ENCODE measurements at regions not wholly inside any gene's neighbourhood (a gene's known extent, or its start where the extent isn't known, plus 50 kb on each side); places are given as distances from the start of the nearest gene placed in this dataset.

DNA sequence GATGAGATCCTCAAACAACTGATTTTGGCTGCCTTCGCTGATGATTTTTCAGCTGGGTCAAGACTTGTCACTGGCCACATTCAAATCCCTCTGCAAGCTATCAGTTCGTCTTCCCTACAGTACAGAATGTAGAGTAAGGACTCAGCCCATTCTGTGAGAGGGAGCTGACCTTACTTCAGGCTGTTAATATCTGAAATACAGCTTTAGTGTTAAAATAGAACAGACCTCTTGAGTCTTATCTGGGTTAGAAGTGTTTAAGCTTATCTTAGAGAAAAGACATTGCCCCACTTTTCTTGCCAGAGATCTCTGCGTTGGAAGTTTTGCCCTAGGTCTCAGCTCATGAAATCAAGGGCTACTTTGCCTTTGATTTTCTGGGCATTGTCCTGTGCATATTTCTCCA, 383.4 kb upstream of the LARGE1 start:
- Mint-ChIP-seq H3K9me3 (peaks cover 1 to 11% (median 3%) of the 10 kb centered on the region in 5 donors), H3K27ac (no peak overlapping the region), H3K4me1 (no peaks in the 10 kb centered on the region), H3K4me3 (no peak overlapping the region), H3K36me3 (no peaks in the 10 kb centered on the region), H3K27me3 (peaks cover 0 to 1% of the 10 kb centered on the region in 2 donors)
- no peaks in the 10 kb centered on the region for H3K4me1 ChIP-seq (ENCODE audit: insufficient read depth, low read length)
- H3K4me3 ChIP-seq (ENCODE audit: low read length): no peak overlapping the region
- no peak for DNase-seq
- CTCF ChIA-PET: no interaction called here
- H3K27ac ChIP-seq (ENCODE audit: low read depth, low read length): no peak overlapping the region
- H3K9me3 ChIP-seq (ENCODE audit: low read length): no peaks in the 10 kb centered on the region
- no peaks in the 10 kb centered on the region for H3K27me3 ChIP-seq (ENCODE audit: insufficient read depth, low read length, poor library complexity, severe bottlenecking)
- H3K36me3 ChIP-seq (ENCODE audit: insufficient read depth, low read length): no peaks in the 10 kb centered on the region
- POLR2A ChIA-PET: no interaction called here

DNA sequence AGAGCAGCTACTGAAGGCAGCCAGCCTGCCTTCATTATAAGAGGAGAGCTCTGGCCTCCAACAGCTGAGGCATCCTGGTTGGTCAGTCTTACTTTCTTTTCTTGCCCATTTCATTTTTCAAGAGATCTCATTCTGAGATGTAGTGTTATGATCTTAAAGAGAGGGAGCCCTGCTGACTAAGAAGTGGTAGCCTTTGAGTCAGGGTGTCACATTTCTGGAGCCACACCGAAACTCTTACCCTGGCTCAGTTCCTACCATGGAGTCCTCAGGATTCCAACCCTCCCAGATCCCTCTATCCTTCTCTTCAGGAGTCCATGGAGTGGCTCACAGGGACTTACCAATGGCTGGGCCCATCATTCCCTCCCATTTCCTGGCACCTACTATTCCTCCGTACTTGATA, 386.1 kb upstream of the LARGE1 start:
- no peaks in the 10 kb centered on the region for H3K27me3 ChIP-seq (ENCODE audit: insufficient read depth, low read length, poor library complexity, severe bottlenecking)

DNA sequence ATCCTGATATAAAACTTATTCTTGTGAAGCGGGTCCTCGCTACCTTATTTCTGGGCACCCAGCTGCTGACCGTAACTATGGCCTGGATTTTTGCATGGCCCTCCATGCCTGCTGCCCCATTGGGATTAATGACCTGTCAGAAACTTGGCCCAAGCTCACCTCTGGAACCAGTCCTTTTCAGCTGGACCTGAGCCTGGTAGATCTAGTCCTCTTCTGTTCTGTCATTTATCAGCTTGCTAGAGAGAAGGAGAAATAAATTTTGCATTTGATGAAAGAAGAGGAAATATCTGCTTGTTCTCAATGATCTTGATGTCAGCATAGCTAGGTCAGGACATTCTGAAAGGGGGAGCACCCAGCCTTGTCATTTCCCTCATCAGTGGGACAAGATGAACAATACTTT, 387.8 kb upstream of the LARGE1 start:
- POLR2A ChIA-PET: no interaction called here
- Histone ChIP-seq H3K27ac (ENCODE audit: low read depth, low read length) (no peak overlapping the region), H3K27me3 (ENCODE audit: insufficient read depth, low read length, poor library complexity, severe bottlenecking) (no peaks in the 10 kb centered on the region)

More for the DNA sequence above, 386.1 kb upstream of the LARGE1 start:
- Mint-ChIP-seq H3K4me1 (no peaks in the 10 kb centered on the region), H3K27ac (no peak overlapping the region), H3K4me3 (no peak overlapping the region), H3K36me3 (no peaks in the 10 kb centered on the region), H3K9me3 (peaks cover 1 to 13% (median 2%) of the 10 kb centered on the region in 5 donors), H3K27me3 (no peaks in the 10 kb centered on the region)
- Histone ChIP-seq H3K36me3 (ENCODE audit: insufficient read depth, low read length) (no peaks in the 10 kb centered on the region), H3K9me3 (ENCODE audit: low read length) (no peaks in the 10 kb centered on the region), H3K27ac (ENCODE audit: low read depth, low read length) (no peak overlapping the region), H3K4me1 (ENCODE audit: insufficient read depth, low read length) (no peaks in the 10 kb centered on the region), H3K4me3 (ENCODE audit: low read length) (no peak overlapping the region)
- CTCF ChIA-PET: no interaction called here
- POLR2A ChIA-PET: no interaction called here
- DNase-seq: no peak

DNA sequence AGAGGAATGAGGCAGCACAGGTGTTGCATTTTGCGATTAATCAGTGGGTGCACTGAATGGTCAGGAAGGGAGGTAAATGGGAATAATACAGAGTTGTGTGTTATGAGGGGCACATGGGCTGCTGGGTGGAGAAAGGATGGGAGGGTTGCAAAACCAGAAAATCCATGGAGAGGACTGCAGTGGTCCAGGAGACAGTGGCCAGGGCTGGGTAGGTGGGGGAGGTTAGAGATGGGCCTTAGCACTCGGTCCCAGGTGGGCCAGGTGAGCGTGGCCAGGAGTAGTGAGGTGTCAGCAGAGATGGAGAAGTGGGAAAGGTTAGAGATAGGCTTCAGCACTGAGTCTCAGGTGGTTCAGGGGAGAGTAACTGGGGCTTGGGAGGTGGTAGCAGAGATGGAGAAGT, 399.1 kb upstream of the LARGE1 start:
- no peaks in the 10 kb centered on the region for H3K36me3 Mint-ChIP-seq
- H3K27ac Mint-ChIP-seq: no peak overlapping the region
- no peaks in the 10 kb centered on the region for H3K27me3 ChIP-seq (ENCODE audit: insufficient read depth, low read length, poor library complexity, severe bottlenecking)
- no peaks in the 10 kb centered on the region for H3K4me1 Mint-ChIP-seq
- DNase-seq: no peak
- no peak overlapping the region for H3K27ac ChIP-seq (ENCODE audit: low read depth, low read length)
- no peak overlapping the region for H3K4me3 Mint-ChIP-seq
- H3K4me3 ChIP-seq (ENCODE audit: low read length): no peak overlapping the region
- no peaks in the 10 kb centered on the region for H3K36me3 ChIP-seq (ENCODE audit: insufficient read depth, low read length)
- H3K9me3 Mint-ChIP-seq: peaks cover 4 to 10% (median 7%) of the 10 kb centered on the region in 5 donors
- ChIA-PET POLR2A (no interaction called here), CTCF (no interaction called here)
- H3K9me3 ChIP-seq (ENCODE audit: low read length): no peaks in the 10 kb centered on the region
- H3K4me1 ChIP-seq (ENCODE audit: insufficient read depth, low read length): no peaks in the 10 kb centered on the region
- H3K27me3 Mint-ChIP-seq: peaks cover 0 to 2% of the 10 kb centered on the region in 2 donors

More for the DNA sequence above, 387.8 kb upstream of the LARGE1 start:
- DNase-seq: no peak
- Mint-ChIP-seq H3K4me3 (no peak overlapping the region), H3K4me1 (no peaks in the 10 kb centered on the region), H3K27me3 (peaks cover 0 to 1% of the 10 kb centered on the region in 2 donors), H3K9me3 (peaks cover 1 to 11% (median 2%) of the 10 kb centered on the region in 5 donors), H3K27ac (no peak overlapping the region), H3K36me3 (no peaks in the 10 kb centered on the region)
- Histone ChIP-seq H3K4me1 (ENCODE audit: insufficient read depth, low read length) (no peaks in the 10 kb centered on the region), H3K4me3 (ENCODE audit: low read length) (no peak overlapping the region), H3K36me3 (ENCODE audit: insufficient read depth, low read length) (no peaks in the 10 kb centered on the region), H3K9me3 (ENCODE audit: low read length) (no peaks in the 10 kb centered on the region)
- CTCF ChIA-PET: no interaction called here

DNA sequence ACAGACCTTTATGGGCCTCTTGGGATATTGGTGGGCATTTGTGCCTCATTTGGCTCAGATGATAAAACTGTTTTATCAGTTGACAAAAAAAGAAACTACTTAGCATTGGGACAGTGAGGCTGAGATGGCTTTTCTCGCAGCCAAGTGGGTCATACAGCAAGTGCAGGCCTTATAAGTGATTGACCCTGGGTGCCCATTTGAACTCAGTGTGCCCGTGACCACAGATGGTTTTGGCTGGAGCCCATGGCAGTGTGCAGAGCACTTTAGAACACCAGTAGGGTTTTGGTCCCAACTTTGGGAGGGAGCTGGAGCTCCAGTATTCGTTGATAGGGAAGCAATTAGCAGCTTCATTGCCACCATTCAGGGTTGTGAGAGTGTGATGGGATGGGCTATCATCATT, 404.5 kb upstream of the LARGE1 start:
- Mint-ChIP-seq H3K9me3 (peaks cover 0 to 5% (median 2%) of the 10 kb centered on the region in 5 donors), H3K4me3 (no peak overlapping the region), H3K36me3 (no peaks in the 10 kb centered on the region), H3K4me1 (no peaks in the 10 kb centered on the region), H3K27me3 (peaks cover 0 to 2% of the 10 kb centered on the region in 2 donors), H3K27ac (no peak overlapping the region)
- POLR2A ChIA-PET: no interaction called here
- Histone ChIP-seq H3K36me3 (ENCODE audit: insufficient read depth, low read length) (no peaks in the 10 kb centered on the region), H3K4me1 (ENCODE audit: insufficient read depth, low read length) (no peaks in the 10 kb centered on the region), H3K9me3 (ENCODE audit: low read length) (no peaks in the 10 kb centered on the region), H3K4me3 (ENCODE audit: low read length) (no peak overlapping the region), H3K27ac (ENCODE audit: low read depth, low read length) (no peak overlapping the region), H3K27me3 (ENCODE audit: insufficient read depth, low read length, poor library complexity, severe bottlenecking) (no peaks in the 10 kb centered on the region)
- CTCF ChIA-PET: no interaction called here
- no peak for DNase-seq

DNA sequence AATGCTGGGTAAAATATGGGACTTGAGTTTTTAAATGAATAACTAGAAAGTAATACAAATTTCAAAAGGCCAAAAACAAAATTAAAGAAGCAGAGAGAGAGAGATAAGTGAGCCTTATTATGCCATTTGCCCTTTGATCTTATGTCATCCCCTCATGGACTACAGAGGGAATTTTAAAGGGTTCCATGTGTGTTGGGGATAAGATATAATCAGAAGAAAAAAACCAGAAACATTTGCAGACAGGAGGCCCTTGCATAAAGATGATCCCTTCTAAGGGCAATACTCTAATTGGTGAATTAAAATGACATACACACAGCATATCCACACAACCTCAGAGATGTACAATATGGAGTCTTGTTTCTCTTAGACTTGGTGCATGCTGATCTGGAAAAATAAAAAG, 406.6 kb upstream of the LARGE1 start:
- Mint-ChIP-seq H3K27me3 (no peaks in the 10 kb centered on the region), H3K9me3 (peaks cover 0 to 5% (median 2%) of the 10 kb centered on the region in 5 donors), H3K4me1 (no peaks in the 10 kb centered on the region), H3K4me3 (no peak overlapping the region), H3K36me3 (no peaks in the 10 kb centered on the region), H3K27ac (no peak overlapping the region)
- ChIA-PET CTCF (no interaction called here), POLR2A (no interaction called here)
- H3K27me3 ChIP-seq (ENCODE audit: insufficient read depth, low read length, poor library complexity, severe bottlenecking): no peaks in the 10 kb centered on the region
- no peak overlapping the region for H3K4me3 ChIP-seq (ENCODE audit: low read length)
- H3K9me3 ChIP-seq (ENCODE audit: low read length): no peaks in the 10 kb centered on the region
- no peaks in the 10 kb centered on the region for H3K36me3 ChIP-seq (ENCODE audit: insufficient read depth, low read length)
- no peak for DNase-seq
- no peaks in the 10 kb centered on the region for H3K4me1 ChIP-seq (ENCODE audit: insufficient read depth, low read length)
- H3K27ac ChIP-seq (ENCODE audit: low read depth, low read length): no peak overlapping the region

DNA sequence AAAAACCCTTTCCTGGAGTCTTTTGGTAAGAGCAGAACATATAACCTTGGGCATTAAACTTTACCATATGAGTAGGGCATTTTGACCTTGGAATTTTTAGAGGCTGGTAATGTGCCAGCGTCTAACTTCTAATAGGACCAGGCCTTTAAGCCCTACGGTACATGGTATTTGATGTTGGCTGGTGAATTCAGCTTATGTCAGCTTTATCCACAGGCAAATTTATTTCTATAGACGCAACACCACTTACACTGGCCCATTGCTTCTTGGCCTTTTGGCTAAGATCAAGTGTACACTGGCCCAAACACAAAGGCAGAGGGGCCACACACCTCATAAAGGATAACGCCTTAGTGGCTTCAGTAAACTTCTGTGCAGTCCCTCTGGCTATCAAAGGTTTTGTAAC, 410.2 kb upstream of the LARGE1 start:
- H3K27ac Mint-ChIP-seq: peak overlapping the region in 1 of 8 donors; percentile 48
- no peak for DNase-seq
- H3K36me3 ChIP-seq (ENCODE audit: insufficient read depth, low read length): no peaks in the 10 kb centered on the region
- no peaks in the 10 kb centered on the region for H3K4me1 Mint-ChIP-seq
- no peaks in the 10 kb centered on the region for H3K36me3 Mint-ChIP-seq
- H3K27me3 ChIP-seq (ENCODE audit: insufficient read depth, low read length, poor library complexity, severe bottlenecking): no peaks in the 10 kb centered on the region
- no peak overlapping the region for H3K27ac ChIP-seq (ENCODE audit: low read depth, low read length)
- no peak overlapping the region for H3K4me3 ChIP-seq (ENCODE audit: low read length)
- no peaks in the 10 kb centered on the region for H3K4me1 ChIP-seq (ENCODE audit: insufficient read depth, low read length)
- H3K9me3 Mint-ChIP-seq: peaks cover 0 to 14% (median 7%) of the 10 kb centered on the region in 5 donors
- CTCF ChIA-PET: no interaction called here
- no peaks in the 10 kb centered on the region for H3K27me3 Mint-ChIP-seq
- POLR2A ChIA-PET: no interaction called here
- no peak overlapping the region for H3K4me3 Mint-ChIP-seq
- no peaks in the 10 kb centered on the region for H3K9me3 ChIP-seq (ENCODE audit: low read length)

DNA sequence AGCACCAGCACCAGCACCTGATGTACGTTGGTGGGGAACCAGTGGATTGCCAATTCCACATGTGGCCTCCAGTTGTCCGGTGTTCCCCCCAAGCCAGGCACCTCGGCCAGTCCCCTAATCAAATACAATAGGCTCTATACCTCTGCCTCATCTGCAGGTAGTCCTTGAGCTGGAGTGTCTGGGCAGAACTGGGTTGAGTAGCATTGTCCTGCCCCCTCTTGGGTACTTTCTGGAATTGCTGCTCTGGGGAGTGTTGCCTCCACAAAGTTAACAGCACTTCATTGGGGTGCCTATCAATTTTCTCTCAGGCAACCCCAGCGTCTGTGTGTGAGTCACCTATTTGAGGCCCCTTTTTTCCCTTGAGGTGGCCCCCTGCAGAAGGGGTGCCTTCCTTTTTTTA, 413.0 kb upstream of the LARGE1 start:
- H3K36me3 ChIP-seq (ENCODE audit: insufficient read depth, low read length): no peaks in the 10 kb centered on the region
- ChIA-PET CTCF (no interaction called here), POLR2A (no interaction called here)
- no peak overlapping the region for H3K4me3 ChIP-seq (ENCODE audit: low read length)
- Mint-ChIP-seq H3K27me3 (no peaks in the 10 kb centered on the region), H3K4me1 (no peaks in the 10 kb centered on the region), H3K9me3 (peaks cover 5 to 19% (median 12%) of the 10 kb centered on the region in 5 donors), H3K27ac (peak overlapping the region in 1 of 8 donors; percentile 2), H3K4me3 (no peak overlapping the region), H3K36me3 (no peaks in the 10 kb centered on the region)
- H3K27ac ChIP-seq (ENCODE audit: low read depth, low read length): no peak overlapping the region
- DNase-seq: no peak
- H3K4me1 ChIP-seq (ENCODE audit: insufficient read depth, low read length): no peaks in the 10 kb centered on the region
- H3K9me3 ChIP-seq (ENCODE audit: low read length): no peaks in the 10 kb centered on the region
- H3K27me3 ChIP-seq (ENCODE audit: insufficient read depth, low read length, poor library complexity, severe bottlenecking): no peaks in the 10 kb centered on the region

DNA sequence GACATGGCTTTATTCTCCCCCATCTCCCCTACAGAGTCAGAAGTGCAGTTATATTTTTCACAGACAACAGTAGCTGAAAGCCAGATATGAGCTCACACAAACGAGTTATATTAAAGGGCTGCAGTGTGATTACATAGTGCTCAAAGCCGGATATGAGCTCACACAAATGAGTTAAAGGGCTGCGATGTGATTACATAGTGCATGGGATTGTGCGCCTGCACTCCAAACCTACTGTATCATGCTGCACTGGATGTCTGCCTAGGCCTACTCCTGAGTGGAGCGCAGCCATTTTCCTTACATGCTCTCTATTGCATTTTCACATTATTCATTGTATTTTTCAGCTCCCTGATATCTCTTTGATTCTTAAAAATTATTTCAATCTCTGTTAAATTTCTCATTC, 414.6 kb upstream of the LARGE1 start:
- H3K27ac ChIP-seq (ENCODE audit: low read depth, low read length): no peak overlapping the region
- Mint-ChIP-seq H3K27me3 (no peaks in the 10 kb centered on the region), H3K9me3 (peaks cover 5 to 19% (median 12%) of the 10 kb centered on the region in 5 donors), H3K4me3 (no peak overlapping the region), H3K4me1 (no peaks in the 10 kb centered on the region), H3K27ac (no peak overlapping the region), H3K36me3 (no peaks in the 10 kb centered on the region)
- H3K4me1 ChIP-seq (ENCODE audit: insufficient read depth, low read length): no peaks in the 10 kb centered on the region
- ChIA-PET CTCF (no interaction called here), POLR2A (no interaction called here)
- H3K9me3 ChIP-seq (ENCODE audit: low read length): no peaks in the 10 kb centered on the region
- H3K36me3 ChIP-seq (ENCODE audit: insufficient read depth, low read length): no peaks in the 10 kb centered on the region
- no peak for DNase-seq
- H3K4me3 ChIP-seq (ENCODE audit: low read length): no peak overlapping the region
- H3K27me3 ChIP-seq (ENCODE audit: insufficient read depth, low read length, poor library complexity, severe bottlenecking): no peaks in the 10 kb centered on the region
